SK-N-MC (cell line): ENCODE measurements at regions not wholly inside any gene's neighbourhood (a gene's known extent, or its start where the extent isn't known, plus 50 kb on each side); places are given as distances from the start of the nearest gene placed in this dataset.

Experiments used
- EZH2 ChIP-seq: fragments of 200-600 bp; sonication (generic); IDR thresholded peaks from one replicate; pipeline ENCODE4 v1.6.1; 2017; ENCODE audit warnings: antibody characterized with exemption
- POLR2AphosphoS5 ChIP-seq: IDR thresholded peaks from 2 replicates; pipeline ENCODE4 v1.6.1; 2012; ENCODE audit warnings: mild to moderate bottlenecking, low read depth, low read length, borderline replicate concordance

DNA sequence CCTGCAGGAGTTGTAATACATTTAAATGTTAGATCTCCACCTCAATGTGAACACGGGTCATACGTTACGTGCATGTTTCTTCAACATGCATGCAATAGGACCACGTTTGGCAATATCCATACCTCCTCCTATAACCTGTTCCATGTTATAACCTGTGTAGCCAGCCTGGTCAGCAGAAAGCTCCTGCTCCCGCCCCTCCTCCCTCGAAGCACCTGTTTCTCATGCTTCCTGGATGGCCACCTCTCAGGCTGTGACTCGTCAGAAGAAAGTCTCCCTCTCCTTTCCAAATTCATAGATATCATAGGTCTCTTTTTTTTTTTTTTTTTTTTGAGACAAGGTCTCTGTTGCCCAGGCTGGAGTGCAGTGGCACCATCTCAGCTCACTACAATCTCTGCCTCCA, 96.5 kb downstream of the HMX1 start:
- TF ChIP-seq POLR2AphosphoS5 (no peak), EZH2 (no peak)
